Natural killer cell (primary cell): ENCODE measurements at regions not wholly inside any gene's neighbourhood (a gene's known extent, or its start where the extent isn't known, plus 50 kb on each side); places are given as distances from the start of the nearest gene placed in this dataset.

Experiments
- ATAC-seq, 3 donors: fragments of 150-1000 bp in 2 of 3; fragments of 200-7000 bp in 1 of 3; cut with Tn5 transposase; 1 replicate in 1 of 3; 2 replicates in 2 of 3; pipeline ENCODE4 v1.10.0; 2021; ENCODE audit warnings: mild to moderate bottlenecking in 2 of 3, moderate library complexity in 2 of 3
- DNase-seq, 2 donors: peaks; one replicate each; pipeline versions ENCODE4 v3.0.0 to v3.0.0-alpha.2; 2013 to 2021; ENCODE audit warnings: mixed read lengths in 1 of 2
- H3K27ac ChIP-seq: one replicate; pipeline ENCODE4 v1.5.1; 2013; ENCODE audit warnings: mild to moderate bottlenecking, low read length
- H3K27me3 ChIP-seq: one replicate; pipeline ENCODE4 v1.6.1; 2013; ENCODE audit warnings: low read length; ENCODE audit not compliant: control insufficient read depth, insufficient read depth
- H3K36me3 ChIP-seq: one replicate; pipeline ENCODE4 v1.6.1; 2013; ENCODE audit warnings: low read length; ENCODE audit not compliant: control insufficient read depth, insufficient read depth
- H3K4me1 ChIP-seq: one replicate; pipeline ENCODE4 v1.6.1; 2013; ENCODE audit warnings: low read length; ENCODE audit not compliant: control insufficient read depth, insufficient read depth
- H3K4me3 ChIP-seq: one replicate; pipeline ENCODE4 v1.5.1; 2013; ENCODE audit warnings: low read length
- H3K9me3 ChIP-seq: one replicate; pipeline ENCODE4 v1.6.1; 2013; ENCODE audit warnings: low read length; ENCODE audit not compliant: control insufficient read depth, insufficient read depth
- H3K27ac Mint-ChIP-seq, 2 donors: one replicate each; pipeline ENCODE4 v1.8.0; 2022; ENCODE audit warnings: mild to moderate bottlenecking in 2 of 2, mixed read lengths in 2 of 2, moderate library complexity in 1 of 2
- H3K27me3 Mint-ChIP-seq, 2 donors: one replicate each; pipeline ENCODE4 v1.8.0; 2022; ENCODE audit warnings: low read depth in 2 of 2, mixed read lengths in 2 of 2
- H3K36me3 Mint-ChIP-seq: one replicate; pipeline ENCODE4 v1.8.0; 2022; ENCODE audit warnings: mixed read lengths
- H3K4me1 Mint-ChIP-seq, 2 donors: one replicate each; pipeline ENCODE4 v1.8.0; 2022; ENCODE audit warnings: mixed read lengths in 2 of 2
- H3K4me3 Mint-ChIP-seq: one replicate; pipeline ENCODE4 v1.8.0; 2022; ENCODE audit warnings: mild to moderate bottlenecking, moderate library complexity, mixed read lengths
- H3K9me3 Mint-ChIP-seq, 2 donors: one replicate each; pipeline ENCODE4 v1.8.0; 2022; ENCODE audit warnings: mixed read lengths in 2 of 2
- CTCF ChIP-seq: fragments of 200-600 bp; IDR thresholded peaks from one replicate; pipeline ENCODE4 v1.8.0; 2022; ENCODE audit warnings: antibody characterized with exemption
- WGBS: methylation state at CpG from one replicate; pipeline ENCODE4 v1.1.7; 2013; ENCODE audit warnings: missing lambda C conversion rate; ENCODE audit not compliant: insufficient coverage; 5-methylcytosine and 5-hydroxymethylcytosine counted together
- intact Hi-C: fragments of 100-400 bp; cut with micrococcal nuclease; formaldehyde crosslinking; loops from one replicate; pipeline ENCODE4 v1.14.2; 2022

- H3K4me3 Mint-ChIP-seq: no peak overlapping the region
- TF ChIP-seq CTCF: no peak
- ATAC-seq (no peak), DNase-seq (no peak)
- no peak overlapping the region for H3K4me3 ChIP-seq
- no peaks in the 10 kb centered on the region for H3K36me3 Mint-ChIP-seq
- H3K27me3 ChIP-seq: no peaks in the 10 kb centered on the region
- H3K9me3 ChIP-seq: no peaks in the 10 kb centered on the region
- intact Hi-C loops: no loop called here
- no peaks in the 10 kb centered on the region for H3K4me1 ChIP-seq
- H3K27ac ChIP-seq: no peak overlapping the region
- no peaks in the 10 kb centered on the region for H3K36me3 ChIP-seq
- no peaks in the 10 kb centered on the region for H3K4me1 Mint-ChIP-seq
- 95% methylated on average over 3 of the region's 3 CpGs for WGBS
- H3K27ac Mint-ChIP-seq: no peak overlapping the region
- no peaks in the 10 kb centered on the region for H3K9me3 Mint-ChIP-seq
- peaks cover 3 to 26% of the 10 kb centered on the region in 2 donors for H3K27me3 Mint-ChIP-seq
These were observed 151.5 kb upstream of the EEPD1 start for GRCh38 chr7:36001546-36001945.

GRCh38 chr7:36002900-36003299 is 150.2 kb upstream of the EEPD1 start:
- Histone ChIP-seq H3K27ac (no peak overlapping the region), H3K4me1 (no peaks in the 10 kb centered on the region), H3K27me3 (no peaks in the 10 kb centered on the region), H3K36me3 (no peaks in the 10 kb centered on the region), H3K9me3 (no peaks in the 10 kb centered on the region), H3K4me3 (no peak overlapping the region)
- DNase-seq (no peak), ATAC-seq (no peak)
- no peak overlapping the region for H3K4me3 Mint-ChIP-seq
- H3K36me3 Mint-ChIP-seq: no peaks in the 10 kb centered on the region
- WGBS: 96% methylated on average over 2 of the region's 2 CpGs
- TF ChIP-seq CTCF: no peak
- H3K4me1 Mint-ChIP-seq: no peaks in the 10 kb centered on the region
- H3K27ac Mint-ChIP-seq: no peak overlapping the region
- no peaks in the 10 kb centered on the region for H3K9me3 Mint-ChIP-seq
- peaks cover 3 to 26% of the 10 kb centered on the region in 2 donors for H3K27me3 Mint-ChIP-seq
- intact Hi-C loops: no loop called here

GRCh38 chr7:36003343-36003742 is 149.7 kb upstream of the EEPD1 start:
- H3K27me3 Mint-ChIP-seq: peaks cover 3 to 26% of the 10 kb centered on the region in 2 donors
- intact Hi-C loops: no loop called here
- H3K4me1 Mint-ChIP-seq: no peaks in the 10 kb centered on the region
- Histone ChIP-seq H3K27ac (no peak overlapping the region), H3K4me1 (no peaks in the 10 kb centered on the region), H3K36me3 (no peaks in the 10 kb centered on the region), H3K27me3 (no peaks in the 10 kb centered on the region), H3K9me3 (no peaks in the 10 kb centered on the region), H3K4me3 (no peak overlapping the region)
- ATAC-seq (no peak), DNase-seq (no peak)
- no peak for TF ChIP-seq CTCF
- no peaks in the 10 kb centered on the region for H3K9me3 Mint-ChIP-seq
- H3K27ac Mint-ChIP-seq: no peak overlapping the region
- H3K36me3 Mint-ChIP-seq: no peaks in the 10 kb centered on the region
- WGBS: no CpG with 5 or more reads among the region's 1 CpG
- no peak overlapping the region for H3K4me3 Mint-ChIP-seq

- no peaks in the 10 kb centered on the region for H3K4me1 Mint-ChIP-seq
- DNase-seq: no peak
- TF ChIP-seq CTCF: no peak
- intact Hi-C loops: no loop called here
- no peak for ATAC-seq
- H3K36me3 Mint-ChIP-seq: no peaks in the 10 kb centered on the region
- H3K9me3 Mint-ChIP-seq: no peaks in the 10 kb centered on the region
- H3K27me3 Mint-ChIP-seq: peaks cover 3 to 26% of the 10 kb centered on the region in 2 donors
- Histone ChIP-seq H3K36me3 (no peaks in the 10 kb centered on the region), H3K4me3 (no peak overlapping the region), H3K27me3 (no peaks in the 10 kb centered on the region), H3K27ac (no peak overlapping the region), H3K9me3 (no peaks in the 10 kb centered on the region), H3K4me1 (no peaks in the 10 kb centered on the region)
- H3K27ac Mint-ChIP-seq: no peak overlapping the region
- 18% methylated on average over 2 of the region's 3 CpGs for WGBS
- H3K4me3 Mint-ChIP-seq: no peak overlapping the region
These were observed 147.8 kb upstream of the EEPD1 start for GRCh38 chr7:36005293-36005692.
